PC-3 (cell line): ENCODE measurements at regions not wholly inside any gene's neighbourhood (a gene's known extent, or its start where the extent isn't known, plus 50 kb on each side); places are given as distances from the start of the nearest gene placed in this dataset.
A peak's percentile ranks its signal among the peaks of the same experiment; 100 is the strongest.

Experiments used
- ATAC-seq: fragments of 200-7000 bp; cut with Tn5 transposase; 2 replicates; pipeline ENCODE4 v1.9.1; 2020; ENCODE audit warnings: mild to moderate bottlenecking, moderate library complexity
- BruUV-seq: library from RNA; stranded (reverse); fragments of 400-500 nt; replicated peaks from 2 replicates; lab custom pipeline; 2021; lab: Mats Ljungman, UMichigan
- CTCF ChIA-PET: fragments of 300-600 bp; sonication (Branson Sonifier 250); formaldehyde crosslinking; loops from one replicate; lab custom pipeline; 2022; ENCODE audit warnings: antibody characterized with exemption; lab: Charles Lee
- POLR2A ChIA-PET: fragments of 300-600 bp; sonication (Branson Sonifier 250); formaldehyde crosslinking; loops from one replicate; lab custom pipeline; 2022; ENCODE audit warnings: antibody characterized with exemption; ENCODE audit not compliant: unreplicated experiment; lab: Charles Lee
- DNase-seq: peaks from one replicate; pipeline ENCODE4 v3.0.0-alpha.2; 2015
- H2AFZ ChIP-seq: fragments of 300-600 bp; sonication (generic); 2 replicates; pipeline ENCODE4 v1.6.0; 2016; ENCODE audit warnings: antibody characterized with exemption, low read length
- H3F3A ChIP-seq: fragments of 300-600 bp; sonication (generic); one replicate; pipeline ENCODE4 v1.6.0; 2017; ENCODE audit warnings: antibody characterized with exemption, low read length, control low read depth, mild to moderate bottlenecking; ENCODE audit not compliant: unreplicated experiment
- H3K27ac ChIP-seq: fragments of 300-600 bp; sonication (generic); 2 replicates; pipeline ENCODE4 v1.5.1; 2016; ENCODE audit warnings: mild to moderate bottlenecking, low read length
- H3K27me3 ChIP-seq: fragments of 300-600 bp; sonication (generic); 2 replicates; pipeline ENCODE4 v1.6.1; 2016; ENCODE audit warnings: low read length, mixed read lengths
- H3K36me3 ChIP-seq: fragments of 300-600 bp; sonication (generic); 2 replicates; pipeline ENCODE4 v1.6.1; 2016; ENCODE audit warnings: low read depth, mixed run types, low read length, mixed read lengths
- H3K4me1 ChIP-seq: fragments of 300-600 bp; sonication (generic); 2 replicates; pipeline ENCODE4 v1.5.1; 2016; ENCODE audit warnings: low read length; ENCODE audit not compliant: insufficient read depth
- H3K4me2 ChIP-seq: fragments of 300-600 bp; sonication (generic); 2 replicates; pipeline ENCODE4 v1.6.0; 2016; ENCODE audit warnings: low read length
- H3K4me3 ChIP-seq: fragments of 300-600 bp; sonication (generic); 2 replicates; pipeline ENCODE4 v1.5.1; 2016; ENCODE audit warnings: mild to moderate bottlenecking, low read length, mixed read lengths
- H3K79me2 ChIP-seq: fragments of 300-600 bp; sonication (generic); 2 replicates; pipeline ENCODE4 v1.6.1; 2017; ENCODE audit warnings: low read length, mixed read lengths
- H3K9ac ChIP-seq: fragments of 300-600 bp; sonication (generic); 2 replicates; pipeline ENCODE4 v1.6.0; 2016; ENCODE audit warnings: mild to moderate bottlenecking, low read length
- H3K9me2 ChIP-seq: fragments of 300-600 bp; sonication (generic); replicated peaks from 2 replicates; pipeline ENCODE4 v1.6.1; 2016; ENCODE audit warnings: mixed run types, low read length, mixed read lengths
- H3K9me3 ChIP-seq: fragments of 300-600 bp; sonication (generic); 2 replicates; pipeline ENCODE4 v1.6.1; 2016; ENCODE audit warnings: low read length, mixed read lengths
- H4K20me1 ChIP-seq: fragments of 300-600 bp; sonication (generic); 2 replicates; pipeline ENCODE4 v1.6.1; 2016; ENCODE audit warnings: low read length, mixed read lengths
- CTCF ChIP-seq: fragments of 300-600 bp; sonication (generic); conservative IDR thresholded peaks from 2 replicates; pipeline ENCODE4 v1.5.1; 2017; ENCODE audit warnings: antibody characterized with exemption, low read depth, mild to moderate bottlenecking, low read length
- EZH2 ChIP-seq: fragments of 300-600 bp; sonication (generic); IDR thresholded peaks from one replicate; pipeline ENCODE4 v1.6.1; 2017; ENCODE audit warnings: antibody characterized with exemption, mild to moderate bottlenecking, low read length; ENCODE audit not compliant: unreplicated experiment
- EZH2phosphoT487 ChIP-seq: fragments of 300-600 bp; sonication (generic); IDR thresholded peaks from 2 replicates; pipeline ENCODE4 v1.6.1; 2018; ENCODE audit warnings: mild to moderate bottlenecking, antibody characterized with exemption, low read length, borderline replicate concordance
- intact Hi-C: fragments of 100-400 bp; cut with micrococcal nuclease; formaldehyde crosslinking; loops from 2 replicates; pipeline ENCODE4 v1.9.0; 2023

- BruUV-seq: TSS peak; percentile 38
- H3K4me2 ChIP-seq: peak overlapping the region; percentile 62
Observed at GRCh38 chr2:107002735-107003134, 116.8 kb upstream of the ST6GAL2 start.

GRCh38 chr2:107005853-107006252, 119.9 kb upstream of the ST6GAL2 start:
- Histone ChIP-seq H3K9me3 (no peaks in the 10 kb centered on the region), H3K4me2 (peak overlapping the region; percentile 45), H3K4me1 (peaks cover 77% of the 10 kb centered on the region), H3K36me3 (no peaks in the 10 kb centered on the region), H3K27me3 (no peaks in the 10 kb centered on the region), H4K20me1 (no peaks in the 10 kb centered on the region), H3K9ac (peak overlapping the region; percentile 69), H3K4me3 (no peak overlapping the region), H3F3A (peaks cover 18% of the 10 kb centered on the region), H3K79me2 (no peaks in the 10 kb centered on the region), H3K9me2 (no peaks in the 10 kb centered on the region), H2AFZ (no peak overlapping the region), H3K27ac (peak overlapping the region; percentile 92)
- intact Hi-C loops: loop anchor here (1.0 kb wide), 1 partner anchor 20 kb away; no protein-coding TSS in a partner anchor
- ChIA-PET CTCF (interaction anchor here (0.6 kb wide), 1 partner anchor 119 kb away, joined by 4 read pairs; no protein-coding TSS in a partner anchor), POLR2A (interaction anchor here (0.5 to 1.0 kb wide), 5 partner anchors 14 to 148 kb away, joined by 3 to 4 read pairs (median 3); no protein-coding TSS in a partner anchor)
- BruUV-seq: no TSS peak
- ATAC-seq (peak; percentile 42), DNase-seq (peak; percentile 74)
- no peak for TF ChIP-seq EZH2
- TF ChIP-seq CTCF: no peak
- TF ChIP-seq EZH2phosphoT487: no peak

More at GRCh38 chr2:107002735-107003134, 116.8 kb upstream of the ST6GAL2 start:
- Histone ChIP-seq H3K4me1 (peaks cover 70% of the 10 kb centered on the region), H3K9ac (peak overlapping the region; percentile 79), H4K20me1 (no peaks in the 10 kb centered on the region), H2AFZ (no peak overlapping the region), H3K36me3 (no peaks in the 10 kb centered on the region), H3K9me3 (no peaks in the 10 kb centered on the region), H3F3A (peaks cover 18% of the 10 kb centered on the region), H3K9me2 (no peaks in the 10 kb centered on the region), H3K4me3 (no peak overlapping the region), H3K27ac (peak overlapping the region; percentile 99), H3K27me3 (no peaks in the 10 kb centered on the region), H3K79me2 (no peaks in the 10 kb centered on the region)
- CTCF ChIA-PET: interaction anchor here (0.5 to 1.0 kb wide), 2 partner anchors 115 to 632 kb away, joined by 3 to 5 read pairs; no protein-coding TSS in a partner anchor
- TF ChIP-seq EZH2phosphoT487 (no peak), CTCF (no peak), EZH2 (no peak)
- ATAC-seq (peak; percentile 47; the same call in 1 of the 2 replicates), DNase-seq (peak; percentile 88)
- POLR2A ChIA-PET: interaction anchor here (0.5 to 1.1 kb wide), 3 partner anchors 12 to 24 kb away, joined by 3 read pairs; no protein-coding TSS in a partner anchor
- intact Hi-C loops: loop anchor here (1.0 kb wide), 1 partner anchor 23 kb away; no protein-coding TSS in a partner anchor

- intact Hi-C loops: loop anchor here (1.0 kb wide), 1 partner anchor 19 kb away; no protein-coding TSS in a partner anchor
- TF ChIP-seq EZH2 (no peak), CTCF (no peak), EZH2phosphoT487 (no peak)
- peak overlapping the region; percentile 92 for H3K27ac ChIP-seq
- peak overlapping the region; percentile 68 for H3K9ac ChIP-seq
- H3K9me3 ChIP-seq: no peaks in the 10 kb centered on the region
- POLR2A ChIA-PET: no interaction called here
- BruUV-seq: no TSS peak
- no peaks in the 10 kb centered on the region for H3K79me2 ChIP-seq
- H3K4me1 ChIP-seq: peaks cover 67% of the 10 kb centered on the region
- H3K36me3 ChIP-seq: no peaks in the 10 kb centered on the region
- H3K4me3 ChIP-seq: no peak overlapping the region
- H2AFZ ChIP-seq: no peak overlapping the region
- H3K9me2 ChIP-seq: no peaks in the 10 kb centered on the region
- DNase-seq (no peak), ATAC-seq (no peak)
- peaks cover 11% of the 10 kb centered on the region for H3F3A ChIP-seq
- H4K20me1 ChIP-seq: no peaks in the 10 kb centered on the region
- no peaks in the 10 kb centered on the region for H3K27me3 ChIP-seq
- no peak overlapping the region for H3K4me2 ChIP-seq
- CTCF ChIA-PET: no interaction called here
Observed at GRCh38 chr2:107006836-107007235, 120.9 kb upstream of the ST6GAL2 start.
